Esophagus muscularis mucosa (tissue), 4 donors: ENCODE measurements at regions not wholly inside any gene's neighbourhood (a gene's known extent, or its start where the extent isn't known, plus 50 kb on each side); places are given as distances from the start of the nearest gene placed in this dataset.

ENCODE experiments used
- CTCF ChIP-seq, 3 experiments: fragments of 200-600 bp in 2 of 3; fragments of 450-650 bp in 1 of 3; sonication (generic) in 2 of 3; IDR thresholded peaks; one replicate each; pipeline ENCODE4 v1.5.1; 2017 to 2019; ENCODE audit warnings: antibody characterized with exemption in 3 of 3, mild to moderate bottlenecking in 2 of 3, moderate library complexity in 1 of 3
- EP300 ChIP-seq: sonication (generic); formaldehyde crosslinking; IDR thresholded peaks from one replicate; pipeline ENCODE4 v1.6.1; 2017; ENCODE audit warnings: antibody characterized with exemption
- POLR2A ChIP-seq: fragments of 450-650 bp; IDR thresholded peaks from one replicate; pipeline ENCODE4 v1.6.1; 2017; ENCODE audit warnings: antibody characterized with exemption, moderate library complexity, mild to moderate bottlenecking, low read depth
- POLR2AphosphoS5 ChIP-seq, 2 donors: sonication (generic); formaldehyde crosslinking; IDR thresholded peaks; one replicate each; pipeline ENCODE4 v1.6.1; 2017; ENCODE audit warnings: antibody characterized with exemption in 2 of 2

GRCh38 chr7:111630862-111631261, 68.6 kb upstream of the IMMP2L start:
- TF ChIP-seq POLR2A (no peak), POLR2AphosphoS5 (IDR thresholded peaks at IDR 0.05) (no peak), CTCF (IDR thresholded peaks at IDR 0.05) (no peak), EP300 (no peak)
